ENCODE measurements at regions not wholly inside any gene's neighbourhood (a gene's known extent, or its start where the extent isn't known, plus 50 kb on each side); places are given as distances from the start of the nearest gene placed in this dataset.

DNA sequence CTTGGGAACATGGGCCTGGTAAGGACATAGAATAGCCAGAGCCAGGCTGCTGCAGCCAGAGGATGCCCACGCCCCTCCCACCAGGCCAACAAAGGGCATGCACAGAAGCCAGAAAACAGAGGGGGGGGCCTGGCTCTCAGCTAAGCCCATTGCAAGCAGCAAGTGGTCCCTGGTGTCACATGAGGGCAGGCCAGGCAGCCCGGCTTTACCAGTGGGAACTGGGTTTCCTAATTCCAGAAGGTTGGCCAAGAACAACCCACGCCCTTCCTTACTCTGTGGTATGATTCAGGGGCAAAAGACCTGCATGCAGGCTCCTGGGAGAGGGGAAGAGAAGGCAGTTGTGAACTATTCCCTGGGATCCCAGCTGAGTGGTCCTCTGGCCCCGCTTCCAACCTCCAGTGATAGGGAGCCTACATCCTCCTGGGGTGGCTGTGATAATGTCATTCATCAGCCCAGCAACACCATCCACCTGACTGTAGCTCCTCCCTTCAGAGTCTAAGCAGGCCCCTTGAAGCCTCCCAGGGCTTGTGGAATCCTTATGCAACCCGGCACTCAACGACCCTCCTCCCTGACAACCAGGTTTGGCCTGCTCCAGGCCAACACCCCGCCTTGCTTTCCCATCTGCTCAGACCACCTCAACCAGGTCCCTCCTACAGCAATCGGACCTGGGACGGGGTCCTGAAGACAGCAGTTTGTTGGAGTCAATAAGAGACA, 62.1 kb upstream of the LMO1 start:
- H3K9me3 ChIP-seq (replicated peaks; ENCODE audit: control insufficient read depth, insufficient read depth, low read length) = no peaks in the 10 kb centered on the region
- no peak overlapping the region for H2AFZ ChIP-seq (ENCODE audit: low read depth, low read length)
- no peak overlapping the region for H3K4me3 ChIP-seq (replicated peaks in 1 of 3; ENCODE audit: insufficient read depth in 1 of 3, low read depth in 1 of 3, low read length in 3 of 3)
- peaks cover 3% of the 10 kb centered on the region for H3K4me1 ChIP-seq (ENCODE audit: control insufficient read depth, extremely low read depth, insufficient read depth, low read length)
- intact Hi-C loops (cut with micrococcal nuclease) = no loop called here
- TF ChIP-seq JUN (IDR thresholded peaks at IDR 0.05; ENCODE audit: borderline replicate concordance, insufficient read depth, insufficient read length, low read depth) = no peak
- no peak for TF ChIP-seq POLR2AphosphoS5 (IDR thresholded peaks at IDR 0.05; ENCODE audit: insufficient read depth, low read depth, low read length)
- TF ChIP-seq GATA2 (IDR thresholded peaks at IDR 0.05; ENCODE audit: insufficient read depth, insufficient read length, low read depth, low read length) = no peak
- no peak for TF ChIP-seq POLR2A (IDR thresholded peaks at IDR 0.05; ENCODE audit: low read depth, low read length)
- TF ChIP-seq MYC (IDR thresholded peaks at IDR 0.05; ENCODE audit: low read depth, low read length) = no peak
- no peak for TF ChIP-seq EZH2 (IDR thresholded peaks at IDR 0.05; ENCODE audit: borderline replicate concordance, low read depth, low read length, severe bottlenecking)
- TF ChIP-seq FOS (IDR thresholded peaks at IDR 0.05; ENCODE audit: borderline replicate concordance, insufficient read depth, low read length) = no peak
- TF ChIP-seq, protein P1, sequence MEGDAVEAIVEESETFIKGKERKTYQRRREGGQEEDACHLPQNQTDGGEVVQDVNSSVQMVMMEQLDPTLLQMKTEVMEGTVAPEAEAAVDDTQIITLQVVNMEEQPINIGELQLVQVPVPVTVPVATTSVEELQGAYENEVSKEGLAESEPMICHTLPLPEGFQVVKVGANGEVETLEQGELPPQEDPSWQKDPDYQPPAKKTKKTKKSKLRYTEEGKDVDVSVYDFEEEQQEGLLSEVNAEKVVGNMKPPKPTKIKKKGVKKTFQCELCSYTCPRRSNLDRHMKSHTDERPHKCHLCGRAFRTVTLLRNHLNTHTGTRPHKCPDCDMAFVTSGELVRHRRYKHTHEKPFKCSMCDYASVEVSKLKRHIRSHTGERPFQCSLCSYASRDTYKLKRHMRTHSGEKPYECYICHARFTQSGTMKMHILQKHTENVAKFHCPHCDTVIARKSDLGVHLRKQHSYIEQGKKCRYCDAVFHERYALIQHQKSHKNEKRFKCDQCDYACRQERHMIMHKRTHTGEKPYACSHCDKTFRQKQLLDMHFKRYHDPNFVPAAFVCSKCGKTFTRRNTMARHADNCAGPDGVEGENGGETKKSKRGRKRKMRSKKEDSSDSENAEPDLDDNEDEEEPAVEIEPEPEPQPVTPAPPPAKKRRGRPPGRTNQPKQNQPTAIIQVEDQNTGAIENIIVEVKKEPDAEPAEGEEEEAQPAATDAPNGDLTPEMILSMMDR (IDR thresholded peaks at IDR 0.05; ENCODE audit: extremely low read depth in 1 of 2, insufficient read depth in 1 of 2, low read depth in 1 of 2, low read length in 2 of 2) = no peak
- TF ChIP-seq MAX (IDR thresholded peaks at IDR 0.05; ENCODE audit: insufficient read depth, insufficient read length) = no peak
- H3K79me2 ChIP-seq (ENCODE audit: control insufficient read depth, insufficient read depth, low read length) = no peaks in the 10 kb centered on the region
- H3K27me3 ChIP-seq (ENCODE audit: control insufficient read depth in 2 of 2, insufficient read depth in 2 of 2, low read length in 2 of 2) = no peaks in the 10 kb centered on the region
- DNase-seq (ENCODE audit: low read depth, low spot score) (no peak), FAIRE-seq (no peak)
- ChIA-PET CTCF (interaction anchor here (1.5 kb wide), 1 partner anchor 11 kb away, joined by 4 read pairs; no protein-coding TSS in a partner anchor), POLR2A (no interaction called here)
- no peak overlapping the region for H3K9ac ChIP-seq (replicated peaks; ENCODE audit: extremely low read depth, insufficient read depth, low read length)
- H3K36me3 ChIP-seq (ENCODE audit: control insufficient read depth in 2 of 2, extremely low read depth in 1 of 2, insufficient read depth in 2 of 2, low read length in 2 of 2) = no peaks in the 10 kb centered on the region
- no peaks in the 10 kb centered on the region for H3K9me1 ChIP-seq (replicated peaks; ENCODE audit: control insufficient read depth, extremely low read depth, insufficient read depth, low read length)
- no peak overlapping the region for H3K4me2 ChIP-seq (ENCODE audit: insufficient read depth, low read length)
- dilution Hi-C loops (cut with MboI; ENCODE audit: extremely low pct_ligation_motif_present, low sequenced_read_pairs) = no loop called here
- BruUV-seq (replicated peaks) = no TSS peak
- no peak overlapping the region for H3K27ac ChIP-seq (ENCODE audit: insufficient read depth, low read depth, low read length)
- no peaks in the 10 kb centered on the region for H4K20me1 ChIP-seq (replicated peaks; ENCODE audit: control insufficient read depth, extremely low read depth, insufficient read depth, low read length)
